ENCODE measurements at regions not wholly inside any gene's neighbourhood (a gene's known extent, or its start where the extent isn't known, plus 50 kb on each side); places are given as distances from the start of the nearest gene placed in this dataset.

- Histone ChIP-seq H3K27me3 (ENCODE audit: insufficient read depth, low read length, poor library complexity, severe bottlenecking) (no peaks in the 10 kb centered on the region), H3K9me3 (ENCODE audit: low read length) (no peaks in the 10 kb centered on the region), H3K4me3 (ENCODE audit: low read length) (no peak overlapping the region), H3K27ac (ENCODE audit: low read depth, low read length) (no peak overlapping the region), H3K36me3 (ENCODE audit: insufficient read depth, low read length) (no peaks in the 10 kb centered on the region), H3K4me1 (ENCODE audit: insufficient read depth, low read length) (no peaks in the 10 kb centered on the region)
- Mint-ChIP-seq H3K36me3 (no peaks in the 10 kb centered on the region), H3K9me3 (peaks cover 2 to 13% (median 5%) of the 10 kb centered on the region in 5 donors), H3K4me3 (no peak overlapping the region), H3K27me3 (no peaks in the 10 kb centered on the region), H3K4me1 (no peaks in the 10 kb centered on the region), H3K27ac (no peak overlapping the region)
- no peak for DNase-seq
- ChIA-PET CTCF (no interaction called here), POLR2A (no interaction called here)
Measured at GRCh38 chr14:80084196-80084595, 127.1 kb downstream of the DIO2 start.

GRCh38 chr14:80080601-80081000 is 130.7 kb downstream of the DIO2 start:
- no peaks in the 10 kb centered on the region for H3K36me3 Mint-ChIP-seq
- peaks cover 2 to 14% (median 6%) of the 10 kb centered on the region in 5 donors for H3K9me3 Mint-ChIP-seq
- no peak overlapping the region for H3K27ac ChIP-seq (ENCODE audit: low read depth, low read length)
- no peak for DNase-seq
- H3K4me1 ChIP-seq (ENCODE audit: insufficient read depth, low read length): no peaks in the 10 kb centered on the region
- no peaks in the 10 kb centered on the region for H3K4me1 Mint-ChIP-seq
- no peaks in the 10 kb centered on the region for H3K9me3 ChIP-seq (ENCODE audit: low read length)
- ChIA-PET CTCF (no interaction called here), POLR2A (no interaction called here)
- no peak overlapping the region for H3K4me3 ChIP-seq (ENCODE audit: low read length)
- H3K27ac Mint-ChIP-seq: no peak overlapping the region
- H3K27me3 Mint-ChIP-seq: no peaks in the 10 kb centered on the region
- H3K4me3 Mint-ChIP-seq: no peak overlapping the region
- H3K36me3 ChIP-seq (ENCODE audit: insufficient read depth, low read length): no peaks in the 10 kb centered on the region
- no peaks in the 10 kb centered on the region for H3K27me3 ChIP-seq (ENCODE audit: insufficient read depth, low read length, poor library complexity, severe bottlenecking)

- Histone ChIP-seq H3K27me3 (ENCODE audit: insufficient read depth, low read length, poor library complexity, severe bottlenecking) (no peaks in the 10 kb centered on the region), H3K4me1 (ENCODE audit: insufficient read depth, low read length) (no peaks in the 10 kb centered on the region), H3K36me3 (ENCODE audit: insufficient read depth, low read length) (no peaks in the 10 kb centered on the region), H3K9me3 (ENCODE audit: low read length) (no peaks in the 10 kb centered on the region), H3K4me3 (ENCODE audit: low read length) (no peak overlapping the region), H3K27ac (ENCODE audit: low read depth, low read length) (no peak overlapping the region)
- POLR2A ChIA-PET: no interaction called here
- H3K27ac Mint-ChIP-seq: no peak overlapping the region
- no peaks in the 10 kb centered on the region for H3K36me3 Mint-ChIP-seq
- no peak for DNase-seq
- H3K27me3 Mint-ChIP-seq: no peaks in the 10 kb centered on the region
- H3K9me3 Mint-ChIP-seq: peaks cover 6 to 16% (median 8%) of the 10 kb centered on the region in 5 donors
- H3K4me3 Mint-ChIP-seq: no peak overlapping the region
- H3K4me1 Mint-ChIP-seq: no peaks in the 10 kb centered on the region
- CTCF ChIA-PET: no interaction called here
Measured at GRCh38 chr14:80078501-80078900, 132.8 kb downstream of the DIO2 start.

GRCh38 chr14:80077262-80077661 is 134.0 kb downstream of the DIO2 start:
- ChIA-PET POLR2A (no interaction called here), CTCF (no interaction called here)
- Histone ChIP-seq H3K27me3 (ENCODE audit: insufficient read depth, low read length, poor library complexity, severe bottlenecking) (no peaks in the 10 kb centered on the region), H3K4me1 (ENCODE audit: insufficient read depth, low read length) (no peaks in the 10 kb centered on the region), H3K36me3 (ENCODE audit: insufficient read depth, low read length) (no peaks in the 10 kb centered on the region), H3K27ac (ENCODE audit: low read depth, low read length) (no peak overlapping the region), H3K4me3 (ENCODE audit: low read length) (no peak overlapping the region), H3K9me3 (ENCODE audit: low read length) (no peaks in the 10 kb centered on the region)
- no peaks in the 10 kb centered on the region for H3K36me3 Mint-ChIP-seq
- H3K4me1 Mint-ChIP-seq: no peaks in the 10 kb centered on the region
- DNase-seq: no peak
- H3K27ac Mint-ChIP-seq: no peak overlapping the region
- no peaks in the 10 kb centered on the region for H3K27me3 Mint-ChIP-seq
- H3K9me3 Mint-ChIP-seq: peaks cover 11 to 22% (median 13%) of the 10 kb centered on the region in 5 donors
- H3K4me3 Mint-ChIP-seq: no peak overlapping the region

GRCh38 chr14:80074900-80075574 is 136.3 kb downstream of the DIO2 start:
- Histone ChIP-seq H3K4me1 (ENCODE audit: insufficient read depth, low read length) (no peaks in the 10 kb centered on the region), H3K4me3 (ENCODE audit: low read length) (no peak overlapping the region), H3K27me3 (ENCODE audit: insufficient read depth, low read length, poor library complexity, severe bottlenecking) (no peaks in the 10 kb centered on the region), H3K36me3 (ENCODE audit: insufficient read depth, low read length) (no peaks in the 10 kb centered on the region), H3K9me3 (ENCODE audit: low read length) (peaks cover 5% of the 10 kb centered on the region), H3K27ac (ENCODE audit: low read depth, low read length) (no peak overlapping the region)
- POLR2A ChIA-PET: no interaction called here
- no peaks in the 10 kb centered on the region for H3K36me3 Mint-ChIP-seq
- peaks cover 10 to 35% (median 16%) of the 10 kb centered on the region in 5 donors for H3K9me3 Mint-ChIP-seq
- H3K27ac Mint-ChIP-seq: no peak overlapping the region
- H3K27me3 Mint-ChIP-seq: no peaks in the 10 kb centered on the region
- H3K4me3 Mint-ChIP-seq: no peak overlapping the region
- DNase-seq: no peak
- CTCF ChIA-PET: no interaction called here
- no peaks in the 10 kb centered on the region for H3K4me1 Mint-ChIP-seq

- Histone ChIP-seq H3K4me1 (ENCODE audit: insufficient read depth, low read length) (no peaks in the 10 kb centered on the region), H3K27ac (ENCODE audit: low read depth, low read length) (no peak overlapping the region), H3K36me3 (ENCODE audit: insufficient read depth, low read length) (no peaks in the 10 kb centered on the region), H3K4me3 (ENCODE audit: low read length) (no peak overlapping the region), H3K27me3 (ENCODE audit: insufficient read depth, low read length, poor library complexity, severe bottlenecking) (no peaks in the 10 kb centered on the region), H3K9me3 (ENCODE audit: low read length) (no peaks in the 10 kb centered on the region)
- ChIA-PET CTCF (no interaction called here), POLR2A (no interaction called here)
- H3K27me3 Mint-ChIP-seq: no peaks in the 10 kb centered on the region
- no peak overlapping the region for H3K27ac Mint-ChIP-seq
- H3K9me3 Mint-ChIP-seq: peaks cover 0 to 3% (median 2%) of the 10 kb centered on the region in 5 donors
- no peak overlapping the region for H3K4me3 Mint-ChIP-seq
- H3K36me3 Mint-ChIP-seq: no peaks in the 10 kb centered on the region
- H3K4me1 Mint-ChIP-seq: no peaks in the 10 kb centered on the region
- no peak for DNase-seq
Measured at GRCh38 chr14:80059041-80059440, 152.3 kb downstream of the DIO2 start.

- no peaks in the 10 kb centered on the region for H3K9me3 ChIP-seq (ENCODE audit: low read length)
- H3K4me1 ChIP-seq (ENCODE audit: insufficient read depth, low read length): no peaks in the 10 kb centered on the region
- no peak for DNase-seq
- H3K27ac Mint-ChIP-seq: no peak overlapping the region
- H3K9me3 Mint-ChIP-seq: peaks cover 0 to 4% (median 0%) of the 10 kb centered on the region in 5 donors
- no peak overlapping the region for H3K4me3 Mint-ChIP-seq
- H3K27me3 Mint-ChIP-seq: no peaks in the 10 kb centered on the region
- no peak overlapping the region for H3K4me3 ChIP-seq (ENCODE audit: low read length)
- no peaks in the 10 kb centered on the region for H3K27me3 ChIP-seq (ENCODE audit: insufficient read depth, low read length, poor library complexity, severe bottlenecking)
- ChIA-PET CTCF (no interaction called here), POLR2A (no interaction called here)
- no peaks in the 10 kb centered on the region for H3K36me3 ChIP-seq (ENCODE audit: insufficient read depth, low read length)
- no peaks in the 10 kb centered on the region for H3K4me1 Mint-ChIP-seq
- no peaks in the 10 kb centered on the region for H3K36me3 Mint-ChIP-seq
- H3K27ac ChIP-seq (ENCODE audit: low read depth, low read length): no peak overlapping the region
Measured at GRCh38 chr14:80056497-80056801, 154.9 kb downstream of the DIO2 start.

GRCh38 chr14:80055667-80056496 is 155.4 kb downstream of the DIO2 start:
- Mint-ChIP-seq H3K36me3 (no peaks in the 10 kb centered on the region), H3K4me1 (no peaks in the 10 kb centered on the region), H3K9me3 (peaks cover 0 to 4% (median 0%) of the 10 kb centered on the region in 5 donors), H3K27me3 (no peaks in the 10 kb centered on the region), H3K4me3 (no peak overlapping the region), H3K27ac (peak overlapping the region in 1 of 8 donors; percentile 92)
- no peak overlapping the region for H3K27ac ChIP-seq (ENCODE audit: low read depth, low read length)
- CTCF ChIA-PET: no interaction called here
- H3K4me1 ChIP-seq (ENCODE audit: insufficient read depth, low read length): no peaks in the 10 kb centered on the region
- no peaks in the 10 kb centered on the region for H3K36me3 ChIP-seq (ENCODE audit: insufficient read depth, low read length)
- H3K9me3 ChIP-seq (ENCODE audit: low read length): no peaks in the 10 kb centered on the region
- no peaks in the 10 kb centered on the region for H3K27me3 ChIP-seq (ENCODE audit: insufficient read depth, low read length, poor library complexity, severe bottlenecking)
- H3K4me3 ChIP-seq (ENCODE audit: low read length): no peak overlapping the region
- POLR2A ChIA-PET: no interaction called here
- DNase-seq: no peak

Data from CD8-positive, alpha-beta memory T cell (primary cell).